HG03439 (cell line): ENCODE measurements at regions not wholly inside any gene's neighbourhood (a gene's known extent, or its start where the extent isn't known, plus 50 kb on each side); places are given as distances from the start of the nearest gene placed in this dataset.

Source experiments
- ATAC-seq: cut with Tn5 transposase; IDR thresholded peaks from one replicate; pipeline ENCODE4 v1.9.1; 2021; ENCODE audit warnings: mild to moderate bottlenecking, moderate library complexity; ENCODE audit not compliant: unreplicated experiment

DNA sequence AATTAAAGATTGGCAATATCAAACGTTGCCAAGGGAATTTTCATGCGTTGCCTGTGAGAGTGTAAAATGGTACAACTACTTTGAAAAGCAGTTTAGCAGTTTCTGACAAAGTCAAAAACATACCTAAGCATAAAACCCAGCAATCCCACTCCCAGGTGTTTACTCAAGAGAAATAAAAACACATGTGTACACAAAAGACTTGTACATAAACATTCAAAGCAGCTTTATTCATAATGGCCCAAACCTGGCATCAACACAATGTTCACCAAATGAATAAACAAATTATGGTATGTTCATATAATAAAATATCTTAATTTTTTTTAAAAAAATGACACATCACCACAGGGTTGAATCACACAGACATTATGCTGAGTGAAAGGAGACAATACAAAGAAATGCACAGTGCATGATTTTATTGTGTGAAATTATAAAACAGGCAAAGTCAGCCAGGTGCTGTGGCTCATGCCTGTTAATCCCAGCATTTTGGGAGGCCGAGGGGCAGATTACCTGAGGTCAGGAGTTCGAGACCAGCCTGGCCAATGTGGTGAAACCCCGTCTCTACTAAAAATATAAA lies 240.4 kb upstream of the MARCKS start:
- no peak for ATAC-seq

GRCh38 chr6:113619077-113619476 lies 238.1 kb upstream of the MARCKS start:
- no peak for ATAC-seq

DNA sequence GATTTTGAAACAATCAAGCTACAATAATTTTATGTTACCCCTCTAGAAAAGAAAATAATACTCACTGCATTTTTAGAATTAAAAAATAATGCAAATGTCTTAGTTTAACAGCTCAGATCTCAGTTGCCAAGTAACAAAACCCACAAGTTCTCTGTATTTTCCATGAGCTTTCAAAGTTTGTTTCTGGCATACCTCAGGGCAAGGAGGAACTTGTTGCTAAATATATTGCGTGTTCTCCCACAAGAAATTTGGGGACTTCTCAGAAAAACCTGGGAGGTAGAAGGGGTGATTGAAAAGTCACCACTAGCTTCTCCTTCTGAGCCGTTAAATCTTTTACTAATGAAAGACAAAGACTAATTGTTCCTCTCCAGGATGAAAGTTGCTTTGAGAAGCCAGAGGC lies 236.8 kb upstream of the MARCKS start:
- ATAC-seq, result no peak

GRCh38 chr6:113622254-113622653 lies 234.9 kb upstream of the MARCKS start:
- ATAC-seq, result no peak

DNA sequence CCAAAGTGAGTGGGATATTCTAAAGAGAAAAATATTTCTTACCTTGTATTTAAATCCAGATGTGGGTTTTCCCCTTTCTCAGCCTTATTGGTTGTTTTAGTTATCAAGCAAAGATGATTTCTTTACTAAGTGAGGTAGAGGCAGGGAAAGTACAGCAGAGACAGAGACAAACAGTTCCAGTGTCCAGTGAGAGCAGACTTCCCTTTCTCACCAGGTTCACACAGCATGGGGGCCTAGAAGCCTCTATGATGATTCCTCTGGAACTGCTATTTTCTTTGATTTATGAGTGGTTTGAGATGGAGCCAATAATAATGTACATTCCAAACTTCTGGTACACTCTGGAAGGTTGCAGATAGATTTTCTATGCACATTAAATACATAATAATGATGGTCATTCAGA lies 234.0 kb upstream of the MARCKS start:
- no peak for ATAC-seq

GRCh38 chr6:113625850-113626249 lies 231.3 kb upstream of the MARCKS start:
- peak; percentile 26 for ATAC-seq

- no peak for ATAC-seq
Measured at GRCh38 chr6:113626475-113626874, 230.7 kb upstream of the MARCKS start.

DNA sequence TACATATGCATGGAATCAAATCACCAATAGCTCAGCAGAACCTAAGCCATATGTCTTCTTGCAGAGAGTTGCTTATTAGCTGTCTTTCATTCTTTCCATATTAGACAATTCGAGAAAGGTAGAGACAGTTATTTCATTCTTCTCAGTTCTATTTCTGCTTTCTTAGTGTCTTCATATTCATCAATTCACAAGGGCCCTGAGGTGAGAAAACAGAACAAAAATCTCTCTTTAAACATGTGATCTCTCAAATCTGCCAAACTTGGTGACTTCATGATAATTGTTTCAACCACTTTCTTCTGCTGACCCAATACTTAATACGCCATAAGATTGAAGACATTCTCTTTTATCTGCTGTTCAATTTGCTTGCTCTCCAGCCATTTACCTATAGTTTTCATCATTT lies 229.7 kb upstream of the MARCKS start:
- ATAC-seq, result peak; percentile 22

DNA sequence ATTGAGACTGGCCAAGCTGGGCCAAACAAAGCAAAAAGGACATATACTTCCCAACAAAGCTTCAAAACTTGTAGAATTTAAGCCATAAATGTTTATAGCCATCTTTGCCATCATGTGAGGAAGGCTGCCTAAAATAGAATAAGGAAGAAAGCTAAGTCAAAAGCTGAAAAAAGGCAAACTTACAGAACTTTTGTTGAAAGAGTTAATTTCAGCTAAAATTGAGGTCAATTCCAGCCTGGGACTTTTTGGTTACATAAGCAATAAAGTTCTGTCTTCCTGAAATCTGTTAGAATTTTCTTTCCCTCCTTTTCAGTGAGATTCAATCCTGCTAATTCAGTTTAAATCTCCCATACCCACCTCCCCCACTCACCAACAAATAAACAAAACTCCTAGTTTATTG lies 227.9 kb upstream of the MARCKS start:
- ATAC-seq, result no peak

- no peak for ATAC-seq
Measured at GRCh38 chr6:113629975-113630737, 227.0 kb upstream of the MARCKS start.

DNA sequence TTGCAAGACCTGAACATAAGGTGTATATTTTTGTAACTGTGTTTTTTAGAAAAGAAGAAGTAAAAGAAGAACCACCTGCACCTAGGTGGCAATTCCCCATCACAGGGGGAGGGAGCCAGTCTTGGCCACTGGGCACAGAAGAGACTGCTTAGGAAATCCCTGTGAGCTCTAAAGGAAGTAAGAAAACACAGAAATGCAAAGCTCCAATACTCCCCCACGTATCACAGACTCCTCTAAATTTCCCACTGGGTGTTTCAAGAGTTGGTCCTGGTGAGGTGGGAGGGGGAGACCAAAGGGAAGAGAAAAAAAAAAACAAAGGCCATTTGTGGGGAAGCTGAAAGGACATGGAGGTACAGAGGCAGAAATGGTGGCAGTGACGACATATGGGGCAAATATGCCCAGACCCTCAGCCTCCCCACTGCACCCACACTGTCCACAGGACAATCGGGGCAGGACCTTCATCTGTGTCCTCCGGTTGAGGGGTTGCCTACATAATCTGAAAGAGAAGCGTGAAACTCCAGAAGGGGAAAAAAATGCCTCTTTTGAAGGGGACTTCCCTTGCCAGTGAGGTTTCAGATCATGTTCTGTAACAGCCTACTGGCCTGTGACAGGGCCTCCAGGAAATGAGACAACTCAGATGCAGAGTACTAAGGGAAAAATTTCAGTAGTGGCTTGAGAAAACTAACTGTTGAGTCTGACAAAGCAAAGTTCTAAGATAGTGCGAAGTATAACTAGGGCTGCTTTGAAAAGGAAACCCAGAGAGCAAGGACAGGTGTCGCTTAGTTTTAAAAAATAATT lies 226.2 kb upstream of the MARCKS start:
- peak; percentile 53 for ATAC-seq

DNA sequence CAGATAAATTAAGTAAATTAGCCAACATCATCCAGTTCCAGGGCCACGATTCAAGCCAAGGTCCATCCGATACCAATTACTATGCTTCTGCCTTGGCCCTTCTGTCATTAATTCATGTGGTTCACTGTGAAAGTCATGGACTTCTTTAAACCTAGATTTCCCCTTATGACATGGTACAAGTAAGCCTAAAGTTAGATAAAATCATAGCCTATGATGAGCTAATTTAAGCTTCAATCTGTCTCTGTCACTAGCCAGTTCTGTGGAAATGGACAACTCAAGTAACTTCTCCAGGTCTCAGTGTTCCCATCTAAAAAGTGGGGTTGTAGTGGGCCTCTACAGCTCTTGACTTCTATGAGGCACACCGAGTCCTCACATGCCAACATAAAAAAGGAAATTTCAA lies 225.5 kb upstream of the MARCKS start:
- ATAC-seq, result no peak

DNA sequence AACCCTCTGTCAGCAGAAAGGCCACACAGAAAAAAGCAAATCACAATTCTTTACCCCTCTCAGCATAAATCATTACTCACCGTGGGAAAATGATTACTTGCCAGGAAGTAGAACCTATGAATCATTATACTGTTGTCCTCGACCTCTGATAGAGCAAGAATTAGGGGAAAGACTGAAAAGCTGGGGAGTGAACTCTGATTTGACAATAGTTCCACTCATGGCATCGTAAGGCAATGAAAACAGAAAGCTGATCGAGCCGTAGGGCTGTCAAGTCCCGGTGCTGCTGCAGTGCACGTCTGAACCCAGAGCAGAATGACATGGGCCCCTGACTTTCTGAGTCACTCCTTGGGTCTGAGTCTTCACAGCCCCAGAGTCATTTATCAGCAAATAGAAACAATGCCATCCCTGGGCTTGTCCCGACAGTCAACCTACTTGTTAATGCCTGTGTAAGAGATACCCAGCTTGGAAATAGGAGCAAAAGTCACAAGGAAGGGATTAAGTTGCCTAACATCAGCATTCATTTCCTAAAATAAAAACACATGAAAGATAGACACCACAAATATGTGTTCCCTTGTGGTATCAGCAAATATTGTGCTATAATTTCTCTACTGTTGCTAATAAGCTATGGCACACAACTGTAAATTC lies 224.8 kb upstream of the MARCKS start:
- ATAC-seq, result peak; percentile 37

GRCh38 chr6:113633638-113634037 lies 223.5 kb upstream of the MARCKS start:
- ATAC-seq, result no peak

DNA sequence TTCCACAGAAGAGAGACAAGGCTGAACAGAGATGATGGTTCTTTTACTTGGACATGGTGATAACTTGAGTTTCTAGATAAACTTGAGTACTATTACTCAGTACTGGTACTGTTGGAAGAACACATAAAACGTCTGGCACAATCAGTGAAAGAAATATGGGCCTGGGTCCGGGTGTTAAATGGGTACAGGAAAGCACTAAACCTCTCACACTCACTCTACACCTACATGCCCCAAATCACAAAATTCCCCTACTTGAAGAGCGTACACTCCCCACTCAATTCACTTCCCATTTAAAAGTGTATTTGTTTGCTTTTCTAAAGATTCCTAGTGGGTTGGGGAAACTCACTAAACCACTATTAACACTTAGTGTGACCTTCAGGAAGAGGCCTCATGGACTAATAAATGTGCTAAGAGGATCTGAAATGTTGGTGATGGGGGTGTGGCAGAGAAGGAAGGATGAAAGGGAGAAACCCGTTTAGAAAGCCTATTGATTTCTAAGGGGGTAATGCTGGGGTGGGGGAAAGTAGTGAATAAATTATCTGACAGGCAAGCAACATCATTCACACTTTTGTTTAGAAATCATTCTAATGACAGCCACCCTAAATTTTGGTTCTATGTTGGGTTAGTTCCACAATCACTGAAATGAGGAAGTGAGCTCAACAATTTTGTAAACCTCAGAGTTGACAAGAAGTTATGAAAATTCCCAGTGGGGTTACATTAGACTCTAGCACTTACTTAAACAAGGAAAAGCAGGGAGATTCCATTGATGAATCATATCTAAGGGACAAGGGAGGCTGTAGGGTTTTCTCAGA lies 222.6 kb upstream of the MARCKS start:
- no peak for ATAC-seq

- ATAC-seq, result no peak
Measured at GRCh38 chr6:113635222-113635986, 221.7 kb upstream of the MARCKS start.

- no peak for ATAC-seq
Measured at GRCh38 chr6:113636357-113636824, 220.8 kb upstream of the MARCKS start.

DNA sequence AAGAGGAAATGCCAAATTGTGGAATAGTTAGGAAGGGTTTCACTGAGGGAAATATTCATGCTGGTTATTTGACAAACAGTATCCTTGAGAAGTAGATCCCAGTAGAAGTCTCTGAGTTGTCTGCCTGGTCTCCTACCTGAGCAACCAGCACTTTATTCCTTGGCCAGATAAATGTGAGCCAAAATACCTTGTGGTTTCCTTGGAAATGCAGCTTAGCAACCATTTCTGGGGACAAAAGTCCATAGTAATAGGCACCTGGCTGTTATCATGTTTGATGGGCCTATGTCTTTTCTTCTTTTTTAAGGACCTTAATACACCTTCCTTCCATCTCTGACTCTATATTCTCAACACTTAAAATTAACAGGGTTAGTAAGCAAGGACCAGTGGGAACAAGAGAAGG lies 217.1 kb upstream of the MARCKS start:
- no peak for ATAC-seq

GRCh38 chr6:113642001-113642713 lies 215.0 kb upstream of the MARCKS start:
- ATAC-seq, result no peak
